ENCODE measurements at regions not wholly inside any gene's neighbourhood (a gene's known extent, or its start where the extent isn't known, plus 50 kb on each side); places are given as distances from the start of the nearest gene placed in this dataset.

- ChIA-PET CTCF (interaction anchor here (1.0 to 3.0 kb wide), 5 partner anchors 46 to 233 kb away, joined by 3 to 9 read pairs (median 3); partner anchors contain the start of gene TLN2), POLR2A (no interaction called here)
- peak overlapping the region; percentile 36 for H3K4me3 ChIP-seq (ENCODE audit: low read depth, low read length)
- no peak for DNase-seq (ENCODE audit: low read depth, low spot score)
- TF ChIP-seq, protein P1, sequence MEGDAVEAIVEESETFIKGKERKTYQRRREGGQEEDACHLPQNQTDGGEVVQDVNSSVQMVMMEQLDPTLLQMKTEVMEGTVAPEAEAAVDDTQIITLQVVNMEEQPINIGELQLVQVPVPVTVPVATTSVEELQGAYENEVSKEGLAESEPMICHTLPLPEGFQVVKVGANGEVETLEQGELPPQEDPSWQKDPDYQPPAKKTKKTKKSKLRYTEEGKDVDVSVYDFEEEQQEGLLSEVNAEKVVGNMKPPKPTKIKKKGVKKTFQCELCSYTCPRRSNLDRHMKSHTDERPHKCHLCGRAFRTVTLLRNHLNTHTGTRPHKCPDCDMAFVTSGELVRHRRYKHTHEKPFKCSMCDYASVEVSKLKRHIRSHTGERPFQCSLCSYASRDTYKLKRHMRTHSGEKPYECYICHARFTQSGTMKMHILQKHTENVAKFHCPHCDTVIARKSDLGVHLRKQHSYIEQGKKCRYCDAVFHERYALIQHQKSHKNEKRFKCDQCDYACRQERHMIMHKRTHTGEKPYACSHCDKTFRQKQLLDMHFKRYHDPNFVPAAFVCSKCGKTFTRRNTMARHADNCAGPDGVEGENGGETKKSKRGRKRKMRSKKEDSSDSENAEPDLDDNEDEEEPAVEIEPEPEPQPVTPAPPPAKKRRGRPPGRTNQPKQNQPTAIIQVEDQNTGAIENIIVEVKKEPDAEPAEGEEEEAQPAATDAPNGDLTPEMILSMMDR (IDR thresholded peaks at IDR 0.05; ENCODE audit: insufficient read depth, low read length, missing control alignments), result no peak
These were observed 417.8 kb upstream of the TPM1 start for GRCh38 chr15:62624547-62625378.

DNA sequence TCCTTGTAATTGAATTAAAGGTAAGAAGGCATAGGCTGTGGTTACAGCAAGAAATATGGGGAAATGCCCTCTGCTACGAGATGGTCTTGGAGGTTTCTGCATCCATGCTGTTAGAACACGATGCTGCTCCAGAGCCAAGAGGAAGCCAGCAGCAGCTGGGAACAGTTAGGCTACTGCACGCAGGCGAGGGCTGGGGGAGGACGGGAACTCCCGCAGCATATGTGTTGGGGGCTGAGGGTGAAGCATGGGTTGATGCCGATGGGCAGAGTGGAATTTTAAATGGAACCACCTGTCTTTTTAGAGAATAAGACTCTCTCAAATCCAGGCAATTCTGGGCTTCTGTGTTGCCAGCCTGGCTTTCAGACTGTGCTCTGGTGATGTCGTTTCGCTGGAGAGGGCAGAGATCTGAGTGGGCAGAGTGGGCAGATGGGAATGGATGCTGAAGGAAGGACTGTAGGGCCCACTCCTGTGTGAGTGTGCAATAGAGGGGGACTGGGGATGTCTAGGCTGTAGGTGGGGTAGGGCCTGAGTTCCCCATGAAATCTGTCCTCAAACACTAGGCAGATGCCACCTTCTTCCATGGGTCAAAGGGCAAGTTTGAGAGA lies 417.0 kb upstream of the TPM1 start:
- ChIA-PET POLR2A (no interaction called here), CTCF (interaction anchor here (1.0 to 1.3 kb wide), 4 partner anchors 47 to 234 kb away, joined by 3 to 4 read pairs (median 3); no protein-coding TSS in a partner anchor)
- peak; percentile 42 for DNase-seq (ENCODE audit: low read depth, low spot score)
- peak overlapping the region; percentile 9 for H3K4me3 ChIP-seq (ENCODE audit: low read depth, low read length)
- TF ChIP-seq, protein P1 (IDR thresholded peaks at IDR 0.05; ENCODE audit: insufficient read depth, low read length, missing control alignments), result no peak

DNA sequence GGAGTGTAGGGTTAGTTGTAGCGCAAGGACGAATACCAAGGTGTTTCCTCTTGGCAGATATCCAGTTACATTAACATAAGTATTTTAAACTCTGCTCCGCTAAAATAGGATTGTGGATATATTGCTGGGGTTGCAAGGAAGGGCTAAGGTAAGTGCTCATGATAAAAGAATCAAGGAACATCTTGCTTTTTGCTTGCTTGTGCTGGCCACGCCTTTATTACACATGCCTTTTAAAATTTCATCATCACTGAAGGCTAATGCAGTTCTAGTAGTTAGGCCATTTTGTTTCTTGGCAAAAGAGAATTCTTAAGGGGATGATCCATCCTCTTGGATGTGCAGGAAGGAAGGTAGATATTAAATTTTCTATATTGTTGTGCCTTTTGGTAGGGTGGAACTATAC lies 415.6 kb upstream of the TPM1 start:
- ChIA-PET POLR2A (no interaction called here), CTCF (no interaction called here)
- H3K4me3 ChIP-seq (ENCODE audit: low read depth, low read length), result no peak overlapping the region
- no peak for DNase-seq (ENCODE audit: low read depth, low spot score)
- TF ChIP-seq, protein P1 (IDR thresholded peaks at IDR 0.05; ENCODE audit: insufficient read depth, low read length, missing control alignments), result no peak

- CTCF ChIA-PET, result no interaction called here
- POLR2A ChIA-PET, result no interaction called here
- TF ChIP-seq, protein P1 (IDR thresholded peaks at IDR 0.05; ENCODE audit: insufficient read depth, low read length, missing control alignments), result no peak
These were observed 411.3 kb upstream of the TPM1 start for GRCh38 chr15:62631076-62631724.

DNA sequence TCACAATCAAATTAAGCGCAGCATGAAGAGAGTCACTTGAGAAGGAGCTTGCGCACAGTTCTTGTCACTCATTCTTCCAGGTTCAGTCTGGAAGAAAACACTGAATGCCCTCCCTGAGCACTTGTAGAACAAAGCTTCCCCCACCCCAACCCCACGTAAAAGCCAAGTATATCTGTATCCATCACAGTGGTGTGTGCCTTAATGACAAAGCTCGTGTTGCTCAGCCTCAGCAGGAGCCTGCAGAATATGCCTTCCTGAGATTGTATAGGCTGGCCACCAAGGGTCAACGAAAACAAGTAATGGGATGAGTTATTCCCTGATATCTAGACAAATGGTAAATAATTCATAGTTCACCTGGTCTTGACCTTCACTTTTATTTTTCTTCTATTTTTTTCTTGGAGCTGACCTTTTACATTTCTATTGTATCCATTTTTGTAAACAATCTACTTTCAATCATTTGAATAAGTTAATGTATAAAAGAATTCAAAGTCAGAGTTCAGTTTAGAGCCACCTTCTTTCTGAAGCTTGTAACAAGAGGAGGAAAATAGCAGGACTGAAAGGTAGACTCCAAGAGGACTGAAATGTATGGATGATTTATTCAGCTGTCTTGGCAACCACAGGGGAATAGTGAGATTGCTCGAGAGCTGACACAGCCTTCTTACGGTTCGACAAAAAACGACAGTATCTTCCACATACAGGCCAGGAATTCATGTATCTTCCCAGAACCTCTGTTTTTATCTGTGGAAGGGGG lies 405.5 kb upstream of the TPM1 start:
- CTCF ChIA-PET, result interaction anchor here (1.1 kb wide), 1 partner anchor 20 kb away, joined by 3 read pairs; no protein-coding TSS in a partner anchor
- TF ChIP-seq, protein P1 (IDR thresholded peaks at IDR 0.05; ENCODE audit: insufficient read depth, low read length, missing control alignments), result no peak
- H3K4me3 ChIP-seq (ENCODE audit: low read depth, low read length), result no peak overlapping the region
- no peak for DNase-seq (ENCODE audit: low read depth, low spot score)
- POLR2A ChIA-PET, result interaction anchor here (0.6 kb wide), 1 partner anchor 308 kb away, joined by 3 read pairs; no protein-coding TSS in a partner anchor

More at GRCh38 chr15:62631076-62631724, 411.3 kb upstream of the TPM1 start:
- no peak overlapping the region for H3K4me3 ChIP-seq (ENCODE audit: low read depth, low read length)
- DNase-seq (ENCODE audit: low read depth, low spot score), result no peak
